ACC112 (cell line): ENCODE measurements at regions not wholly inside any gene's neighbourhood (a gene's known extent, or its start where the extent isn't known, plus 50 kb on each side); places are given as distances from the start of the nearest gene placed in this dataset.
"Not testable (repeated sequence)": the region's sequence is repeated elsewhere in the genome, so short reads cannot be mapped to it uniquely, and the experiment has no call there.

Experiments
- H2AFZ ChIP-seq: fragments of 200-600 bp; sonication (generic); one replicate; pipeline ENCODE4 v1.6.0; 2017; ENCODE audit warnings: antibody characterized with exemption, low read length; ENCODE audit not compliant: unreplicated experiment
- H3K27ac ChIP-seq: fragments of 200-600 bp; sonication (generic); 2 replicates; pipeline ENCODE4 v1.5.1; 2014; ENCODE audit warnings: low read depth, mild to moderate bottlenecking, antibody characterized with exemption, low read length, moderate library complexity
- H3K27me3 ChIP-seq: fragments of 200-600 bp; sonication (generic); 2 replicates; pipeline ENCODE4 v1.6.1; 2014; ENCODE audit warnings: mild to moderate bottlenecking, antibody characterized with exemption, low read length, moderate library complexity, mixed read lengths; ENCODE audit not compliant: insufficient read depth
- H3K36me3 ChIP-seq: fragments of 200-600 bp; sonication (generic); 2 replicates; pipeline ENCODE4 v1.6.1; 2016; ENCODE audit warnings: mild to moderate bottlenecking, antibody characterized with exemption, low read length, moderate library complexity, mixed read lengths; ENCODE audit not compliant: insufficient read depth
- H3K4me1 ChIP-seq: fragments of 200-600 bp; sonication (generic); one replicate; pipeline ENCODE4 v1.6.1; 2016; ENCODE audit warnings: low read length, mixed read lengths; ENCODE audit not compliant: insufficient read depth, unreplicated experiment, control insufficient read depth
- H3K4me3 ChIP-seq: fragments of 200-600 bp; sonication (generic); 2 replicates; pipeline ENCODE4 v1.5.1; 2014; ENCODE audit warnings: mild to moderate bottlenecking, low read depth, low read length
- H3K79me2 ChIP-seq: fragments of 200-600 bp; sonication (generic); one replicate; pipeline ENCODE4 v1.6.0; 2016; ENCODE audit warnings: low read length; ENCODE audit not compliant: control insufficient read depth, unreplicated experiment, insufficient read depth

DNA sequence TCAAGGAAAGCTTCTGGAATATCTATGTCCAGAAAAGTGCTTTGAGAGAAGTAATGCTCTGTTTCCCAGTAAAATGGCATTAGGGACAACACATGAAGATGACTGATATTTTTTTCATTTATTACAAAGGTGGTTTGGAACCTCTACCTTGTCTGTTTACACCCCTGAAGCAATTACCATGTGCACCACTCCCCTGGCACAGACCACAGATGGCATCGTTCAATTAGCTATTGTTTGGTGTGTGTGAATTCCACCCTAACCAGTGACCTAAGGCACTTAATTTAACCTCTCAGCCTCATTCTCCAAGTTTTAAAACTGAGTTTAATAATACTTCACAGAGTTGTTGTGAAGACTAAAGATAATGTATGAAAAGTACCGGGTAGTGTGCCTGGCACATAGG, 127.6 kb upstream of the BMAL1 start:
- no peak overlapping the region for H2AFZ ChIP-seq
- no peak overlapping the region for H3K27ac ChIP-seq
- no peaks in the 10 kb centered on the region for H3K79me2 ChIP-seq
- H3K4me3 ChIP-seq, result no peak overlapping the region
- no peaks in the 10 kb centered on the region for H3K4me1 ChIP-seq
- peaks cover 3% of the 10 kb centered on the region; the same call in 1 of the 2 replicates for H3K27me3 ChIP-seq
- H3K36me3 ChIP-seq, result no peaks in the 10 kb centered on the region

- Histone ChIP-seq H3K36me3 (no peaks in the 10 kb centered on the region), H3K27ac (no peak overlapping the region), H3K4me3 (no peak overlapping the region), H3K79me2 (no peaks in the 10 kb centered on the region), H3K27me3 (0 out of 2 replicates have a peak, but pooled peaks cover 3% of the 10 kb centered on the region), H2AFZ (no peak overlapping the region), H3K4me1 (no peaks in the 10 kb centered on the region)
Observed at GRCh38 chr11:13150487-13150886, 127.1 kb upstream of the BMAL1 start.

DNA sequence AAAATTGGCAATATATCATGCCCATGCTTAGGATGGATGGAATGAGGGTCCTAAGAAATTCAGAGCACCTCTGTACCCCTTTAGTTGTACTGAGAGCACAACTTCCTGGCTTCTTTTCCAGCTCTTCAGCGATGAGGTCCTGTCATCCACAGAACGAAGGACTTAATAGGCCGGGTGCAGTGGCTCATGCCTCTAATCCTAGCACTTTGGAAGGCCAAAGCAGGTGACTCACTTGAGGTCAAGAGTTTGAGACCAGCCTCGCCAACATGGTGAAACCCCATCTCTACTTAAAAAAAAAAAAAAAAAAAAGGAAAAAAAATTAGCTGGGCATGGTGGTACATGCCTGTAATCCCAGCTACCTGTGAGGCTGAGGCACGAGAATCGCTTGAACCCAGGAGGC, 125.3 kb upstream of the BMAL1 start:
- 0 out of 2 replicates have a peak, but pooled peaks cover 3% of the 10 kb centered on the region for H3K27me3 ChIP-seq
- no peaks in the 10 kb centered on the region for H3K36me3 ChIP-seq
- H3K27ac ChIP-seq, result no peak overlapping the region
- no peaks in the 10 kb centered on the region for H3K79me2 ChIP-seq
- no peak overlapping the region for H3K4me3 ChIP-seq
- no peak overlapping the region for H2AFZ ChIP-seq
- H3K4me1 ChIP-seq, result no peaks in the 10 kb centered on the region

- no peak overlapping the region for H3K4me3 ChIP-seq
- no peak overlapping the region for H2AFZ ChIP-seq
- no peaks in the 10 kb centered on the region for H3K36me3 ChIP-seq
- no peaks in the 10 kb centered on the region for H3K4me1 ChIP-seq
- no peak overlapping the region for H3K27ac ChIP-seq
- no peaks in the 10 kb centered on the region for H3K79me2 ChIP-seq
- H3K27me3 ChIP-seq, result 0 out of 2 replicates have a peak, but pooled peaks cover 3% of the 10 kb centered on the region
Observed at GRCh38 chr11:13152736-13153541, 124.7 kb upstream of the BMAL1 start.

- H3K27ac ChIP-seq, result not testable (repeated sequence)
Observed at GRCh38 chr11:13154374-13154773, 123.2 kb upstream of the BMAL1 start.

GRCh38 chr11:13160346-13160745, 117.2 kb upstream of the BMAL1 start:
- Histone ChIP-seq H3K79me2 (no peaks in the 10 kb centered on the region), H3K4me1 (no peaks in the 10 kb centered on the region), H3K27ac (no peak overlapping the region), H3K36me3 (no peaks in the 10 kb centered on the region), H3K4me3 (no peak overlapping the region), H3K27me3 (peaks cover 31% of the 10 kb centered on the region), H2AFZ (no peak overlapping the region)

More at GRCh38 chr11:13154374-13154773, 123.2 kb upstream of the BMAL1 start:
- H3K4me3 ChIP-seq, H3K4me1 ChIP-seq, H2AFZ ChIP-seq, H3K79me2 ChIP-seq, H3K27me3 ChIP-seq, H3K36me3 ChIP-seq: not testable (repeated sequence)

DNA sequence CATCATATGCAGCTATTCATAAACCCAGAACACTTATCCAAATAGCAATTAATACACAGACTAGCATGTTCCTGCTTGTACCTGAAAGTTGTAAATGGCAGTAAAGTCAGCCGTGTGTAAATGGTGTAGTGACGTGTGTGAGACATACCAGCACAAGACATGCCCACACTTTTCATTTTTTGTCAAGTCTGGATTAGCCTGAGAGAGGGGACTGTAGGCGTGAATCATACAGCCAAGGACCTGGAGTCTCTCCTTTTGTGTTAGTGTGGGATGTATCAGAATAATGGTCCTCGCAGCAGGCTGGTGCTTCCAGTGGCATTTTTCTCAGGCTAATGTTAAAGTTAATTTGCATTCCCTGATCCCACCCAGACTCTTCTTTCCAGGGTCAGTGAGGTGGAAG, 116.8 kb upstream of the BMAL1 start:
- no peak overlapping the region for H3K27ac ChIP-seq

DNA sequence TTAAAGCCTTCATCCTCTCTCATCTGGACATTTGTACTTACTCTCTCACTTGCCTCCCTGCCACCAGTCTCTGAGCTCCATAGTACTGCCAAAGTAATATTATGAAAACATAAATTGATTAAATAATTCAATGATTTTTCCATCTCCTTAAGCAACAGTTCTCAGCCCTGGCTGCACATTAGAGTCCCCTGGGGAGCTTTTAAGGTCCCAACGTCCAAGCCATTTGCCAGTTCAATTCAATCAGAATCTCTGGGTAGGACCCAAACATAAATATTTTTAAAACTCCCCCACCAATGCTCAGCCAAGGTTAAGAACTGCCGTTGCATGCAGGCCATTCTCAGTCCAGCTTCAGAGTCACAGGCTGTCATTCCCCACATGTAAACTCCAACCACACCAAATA, 114.4 kb upstream of the BMAL1 start:
- Histone ChIP-seq H3K36me3 (no peaks in the 10 kb centered on the region), H3K27ac (no peak overlapping the region), H3K4me3 (no peak overlapping the region), H3K4me1 (no peaks in the 10 kb centered on the region), H3K27me3 (peaks cover 31% of the 10 kb centered on the region), H3K79me2 (no peaks in the 10 kb centered on the region), H2AFZ (no peak overlapping the region)

More for the DNA sequence above, 116.8 kb upstream of the BMAL1 start:
- no peaks in the 10 kb centered on the region for H3K4me1 ChIP-seq
- H3K4me3 ChIP-seq, result no peak overlapping the region
- H2AFZ ChIP-seq, result no peak overlapping the region
- no peaks in the 10 kb centered on the region for H3K79me2 ChIP-seq
- H3K27me3 ChIP-seq, result peaks cover 31% of the 10 kb centered on the region
- no peaks in the 10 kb centered on the region for H3K36me3 ChIP-seq

DNA sequence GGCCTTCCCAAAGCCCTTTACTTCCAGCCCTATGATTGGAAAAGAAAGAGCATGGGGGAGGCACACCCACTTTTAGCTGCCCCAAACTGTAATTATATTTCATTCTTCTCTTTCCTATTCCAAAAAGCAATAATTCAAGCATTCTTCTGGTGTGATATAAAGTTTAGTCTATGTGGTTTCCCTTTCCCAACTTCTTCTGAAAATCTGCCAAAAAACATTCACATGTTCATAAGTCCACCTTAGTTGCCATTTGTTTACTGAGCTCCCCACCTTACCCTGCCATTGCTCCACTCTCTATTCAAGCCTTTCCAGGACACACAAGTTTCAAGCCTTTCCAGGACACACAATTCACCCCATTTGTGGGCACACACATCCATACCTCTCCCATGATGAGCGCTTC, 111.6 kb upstream of the BMAL1 start:
- H3K4me3 ChIP-seq, result no peak overlapping the region
- H3K27ac ChIP-seq, result no peak overlapping the region
- no peak overlapping the region for H2AFZ ChIP-seq
- H3K4me1 ChIP-seq, result peaks cover 9% of the 10 kb centered on the region
- peaks cover 10% of the 10 kb centered on the region; the same call in 1 of the 2 replicates for H3K27me3 ChIP-seq
- H3K36me3 ChIP-seq, result no peaks in the 10 kb centered on the region
- H3K79me2 ChIP-seq, result no peaks in the 10 kb centered on the region

GRCh38 chr11:13168271-13168670, 109.3 kb upstream of the BMAL1 start:
- Histone ChIP-seq H3K79me2 (no peaks in the 10 kb centered on the region), H3K27me3 (no peaks in the 10 kb centered on the region), H3K27ac (no peak overlapping the region), H2AFZ (no peak overlapping the region), H3K4me1 (peaks cover 9% of the 10 kb centered on the region), H3K36me3 (no peaks in the 10 kb centered on the region), H3K4me3 (no peak overlapping the region)

DNA sequence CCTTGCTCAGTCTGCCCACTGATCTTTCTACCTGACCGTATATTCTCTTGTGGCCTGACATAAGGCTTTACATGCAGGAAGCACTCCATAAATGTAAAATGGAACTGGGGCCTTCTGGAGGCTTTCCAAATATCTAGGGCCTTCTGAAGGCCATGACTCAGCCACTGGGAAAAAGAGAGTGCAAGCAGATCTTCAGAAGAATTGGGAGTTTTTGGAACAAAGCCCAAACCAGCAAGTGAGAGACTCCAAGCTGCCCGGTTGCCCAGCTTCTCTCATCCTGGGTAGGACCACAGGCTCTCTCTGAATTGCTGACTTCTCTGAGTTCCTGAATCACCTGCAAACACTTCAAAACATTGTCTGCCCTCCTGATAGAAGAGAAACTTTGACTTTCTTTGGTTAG, 107.9 kb upstream of the BMAL1 start:
- Histone ChIP-seq H3K4me3 (no peak overlapping the region), H3K4me1 (peaks cover 9% of the 10 kb centered on the region), H3K79me2 (no peaks in the 10 kb centered on the region), H2AFZ (no peak overlapping the region), H3K27me3 (no peaks in the 10 kb centered on the region), H3K36me3 (no peaks in the 10 kb centered on the region), H3K27ac (no peak overlapping the region)
